NCI-H2196 treated with DMSO at 0.1 percent for 48 hours (cell line): ENCODE measurements at regions not wholly inside any gene's neighbourhood (a gene's known extent, or its start where the extent isn't known, plus 50 kb on each side); places are given as distances from the start of the nearest gene placed in this dataset.

ENCODE experiments used
- DNase-seq: peaks from one replicate; lab custom pipeline; 2025; ENCODE audit not compliant: unreplicated experiment; lab: John Stamatoyannopoulos, UW

- DNase-seq = no peak
These were observed 50.6 kb upstream of the PTGR2 start for GRCh38 chr14:73800970-73801515.

GRCh38 chr14:73797543-73798265 lies 53.9 kb upstream of the PTGR2 start:
- no peak for DNase-seq

- no peak for DNase-seq
These were observed 54.6 kb upstream of the PTGR2 start for GRCh38 chr14:73796893-73797542.

GRCh38 chr14:73796415-73796814 lies 55.2 kb upstream of the PTGR2 start:
- DNase-seq = no peak

GRCh38 chr14:73795974-73796373 lies 55.7 kb upstream of the PTGR2 start:
- no peak for DNase-seq

- no peak for DNase-seq
These were observed 56.2 kb upstream of the PTGR2 start for GRCh38 chr14:73795466-73795865.

GRCh38 chr14:73794146-73794545 lies 57.5 kb upstream of the PTGR2 start:
- no peak for DNase-seq

- no peak for DNase-seq
These were observed 59.1 kb upstream of the PTGR2 start for GRCh38 chr14:73792481-73792880.

GRCh38 chr14:73789989-73790581 lies 61.5 kb upstream of the PTGR2 start:
- no peak for DNase-seq

- DNase-seq = no peak
These were observed 62.7 kb upstream of the PTGR2 start for GRCh38 chr14:73788701-73789551.

GRCh38 chr14:73788317-73788598 lies 63.4 kb upstream of the PTGR2 start:
- no peak for DNase-seq

GRCh38 chr14:73787486-73788316 lies 63.9 kb upstream of the PTGR2 start:
- DNase-seq = no peak

- no peak for DNase-seq
These were observed 64.8 kb upstream of the PTGR2 start for GRCh38 chr14:73786636-73787485.

- DNase-seq = no peak
These were observed 65.6 kb upstream of the PTGR2 start for GRCh38 chr14:73785834-73786635.

- DNase-seq = no peak
These were observed 66.2 kb upstream of the PTGR2 start for GRCh38 chr14:73785336-73785833.

- DNase-seq = no peak
These were observed 66.7 kb upstream of the PTGR2 start for GRCh38 chr14:73784988-73785313.

- no peak for DNase-seq
These were observed 67.2 kb upstream of the PTGR2 start for GRCh38 chr14:73784181-73784987.
